OCI-LY3 (cell line): ENCODE measurements at regions not wholly inside any gene's neighbourhood (a gene's known extent, or its start where the extent isn't known, plus 50 kb on each side); places are given as distances from the start of the nearest gene placed in this dataset.

ENCODE experiments used
- H2AFZ ChIP-seq: fragments of 200-600, 300-600 bp; shearing (Covaris generic); 2 replicates; pipeline ENCODE4 v1.6.0; 2014; ENCODE audit warnings: antibody characterized with exemption, low read depth, low read length
- H3K27ac ChIP-seq: fragments of 200-600, 300-600 bp; sonication (generic); 2 replicates; pipeline ENCODE4 v1.5.1; 2014; ENCODE audit warnings: mild to moderate bottlenecking, low read length, moderate library complexity, mixed read lengths
- H3K27me3 ChIP-seq: fragments of 200-600, 300-600 bp; sonication (generic); 2 replicates; pipeline ENCODE4 v1.6.1; 2014; ENCODE audit warnings: low read depth, low read length, mixed read lengths
- H3K36me3 ChIP-seq: fragments of 200-600, 300-600 bp; sonication (generic); replicated peaks from 2 replicates; pipeline ENCODE3; 2014; ENCODE audit warnings: low read depth, low read length, mixed read lengths
- H3K4me1 ChIP-seq: fragments of 300-600, 200-600 bp; sonication (generic); 2 replicates; pipeline ENCODE4 v1.6.1; 2014; ENCODE audit warnings: low read length, mixed read lengths
- H3K4me2 ChIP-seq: fragments of 200-600, 300-600 bp; sonication (generic); 2 replicates; pipeline ENCODE4 v1.6.1; 2014; ENCODE audit warnings: low read length, mixed read lengths
- H3K4me3 ChIP-seq: fragments of 300-600, 200-600 bp; sonication (generic); 2 replicates; pipeline ENCODE4 v1.5.1; 2014; ENCODE audit warnings: antibody characterized with exemption, mild to moderate bottlenecking, low read length, moderate library complexity
- H3K79me2 ChIP-seq: fragments of 300-600, 200-600 bp; shearing (Covaris generic); 2 replicates; pipeline ENCODE4 v1.6.1; 2014; ENCODE audit warnings: mild to moderate bottlenecking, low read length, mixed read lengths
- H3K9ac ChIP-seq: fragments of 300-600, 200-600 bp; shearing (Covaris generic); 2 replicates; pipeline ENCODE4 v1.6.0; 2014; ENCODE audit warnings: mild to moderate bottlenecking, low read length, moderate library complexity
- H3K9me3 ChIP-seq: fragments of 200-600, 300-600 bp; shearing (Covaris generic); 2 replicates; pipeline ENCODE4 v1.6.1; 2014; ENCODE audit warnings: low read length, mixed read lengths; ENCODE audit not compliant: insufficient read depth
- H4K20me1 ChIP-seq: fragments of 200-600, 300-600 bp; sonication (generic); 2 replicates; pipeline ENCODE4 v1.6.1; 2016; ENCODE audit warnings: low read length, mixed read lengths; ENCODE audit not compliant: insufficient read depth
- CTCF ChIP-seq: fragments of 200-600, 300-600 bp; sonication (generic); IDR thresholded peaks from 2 replicates; pipeline ENCODE4 v1.5.1; 2014; ENCODE audit warnings: antibody characterized with exemption, low read length, low read depth
- EZH2phosphoT487 ChIP-seq: fragments of 200-600 bp; shearing (Covaris generic); IDR thresholded peaks from 2 replicates; pipeline ENCODE4 v1.6.1; 2018; ENCODE audit warnings: antibody characterized with exemption, mixed run types, low read depth

GRCh38 chr13:60214213-60215055, 50.7 kb upstream of the DIAPH3 start:
- Histone ChIP-seq H3K9ac (no peak overlapping the region), H3K79me2 (no peaks in the 10 kb centered on the region)
- TF ChIP-seq CTCF (no peak), EZH2phosphoT487 (no peak)

DNA sequence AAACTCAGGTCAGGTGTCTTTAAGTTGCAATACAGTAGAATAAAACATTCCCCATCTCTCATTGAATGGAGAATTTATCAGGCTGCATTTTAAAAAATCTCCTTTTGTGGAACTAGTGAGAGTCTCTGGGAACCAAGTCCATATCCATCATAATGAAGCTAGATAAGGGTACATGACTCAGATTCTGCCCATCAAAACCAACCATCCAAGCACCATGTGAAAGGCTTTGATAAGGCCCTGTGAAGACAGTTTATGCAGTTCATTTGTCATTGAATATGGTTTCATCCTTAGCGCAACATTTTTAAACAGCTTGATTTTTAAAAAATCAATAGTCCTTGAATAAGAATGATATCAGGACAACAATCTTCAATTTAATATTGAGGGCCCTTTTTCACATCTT, 56.3 kb upstream of the DIAPH3 start:
- no peaks in the 10 kb centered on the region for H3K79me2 ChIP-seq
- no peak overlapping the region for H2AFZ ChIP-seq
- H3K9ac ChIP-seq = no peak overlapping the region

More at GRCh38 chr13:60214213-60215055, 50.7 kb upstream of the DIAPH3 start:
- H2AFZ ChIP-seq = no peak overlapping the region
- H3K27me3 ChIP-seq = peaks cover 7% of the 10 kb centered on the region
- no peak overlapping the region for H3K4me3 ChIP-seq
- no peak overlapping the region for H3K4me2 ChIP-seq
- H3K27ac ChIP-seq = no peak overlapping the region
- no peaks in the 10 kb centered on the region for H3K36me3 ChIP-seq
- no peaks in the 10 kb centered on the region for H3K9me3 ChIP-seq
- H3K4me1 ChIP-seq = no peaks in the 10 kb centered on the region
- H4K20me1 ChIP-seq = no peaks in the 10 kb centered on the region

GRCh38 chr13:60221581-60221980, 57.9 kb upstream of the DIAPH3 start:
- Histone ChIP-seq H3K36me3 (no peaks in the 10 kb centered on the region), H3K27me3 (peaks cover 11% of the 10 kb centered on the region), H3K79me2 (no peaks in the 10 kb centered on the region), H3K4me1 (no peaks in the 10 kb centered on the region), H3K9me3 (no peaks in the 10 kb centered on the region), H3K9ac (no peak overlapping the region), H4K20me1 (no peaks in the 10 kb centered on the region), H3K27ac (no peak overlapping the region), H3K4me3 (no peak overlapping the region), H2AFZ (no peak overlapping the region), H3K4me2 (no peak overlapping the region)
- TF ChIP-seq EZH2phosphoT487 (no peak), CTCF (no peak)

More for the DNA sequence above, 56.3 kb upstream of the DIAPH3 start:
- Histone ChIP-seq H3K9me3 (no peaks in the 10 kb centered on the region), H3K4me2 (no peak overlapping the region), H3K27ac (no peak overlapping the region), H3K4me1 (no peaks in the 10 kb centered on the region), H3K4me3 (no peak overlapping the region), H4K20me1 (no peaks in the 10 kb centered on the region), H3K27me3 (peaks cover 5% of the 10 kb centered on the region; the same call in 1 of the 2 replicates), H3K36me3 (no peaks in the 10 kb centered on the region)
- TF ChIP-seq CTCF (no peak), EZH2phosphoT487 (no peak)

DNA sequence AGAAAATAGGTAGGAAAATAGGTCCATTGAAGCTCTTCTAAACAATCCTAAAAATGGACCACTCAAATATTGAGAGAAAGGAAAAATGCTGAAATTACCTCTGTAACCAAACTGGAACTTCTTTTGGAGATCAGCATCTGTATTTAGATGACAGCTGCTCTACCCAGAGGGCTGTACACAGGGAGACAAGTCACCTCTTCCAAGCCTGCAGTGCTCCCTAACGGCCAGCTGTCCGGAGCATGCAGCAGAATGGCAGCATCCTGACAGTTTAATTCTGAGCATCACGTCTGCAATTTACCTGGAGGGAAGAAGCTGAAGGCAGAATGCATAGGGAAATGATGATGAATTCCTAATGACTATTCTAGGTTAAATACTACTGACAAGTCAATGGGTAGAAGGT, 62.8 kb upstream of the DIAPH3 start:
- Histone ChIP-seq H4K20me1 (no peaks in the 10 kb centered on the region), H3K9ac (no peak overlapping the region), H3K36me3 (no peaks in the 10 kb centered on the region), H2AFZ (no peak overlapping the region), H3K79me2 (no peaks in the 10 kb centered on the region), H3K4me3 (no peak overlapping the region), H3K4me1 (peaks cover 39% of the 10 kb centered on the region), H3K27me3 (peaks cover 11% of the 10 kb centered on the region; the same call in 1 of the 2 replicates), H3K9me3 (no peaks in the 10 kb centered on the region), H3K4me2 (no peak overlapping the region), H3K27ac (no peak overlapping the region)
- TF ChIP-seq CTCF (no peak), EZH2phosphoT487 (no peak)
